WTC11 (cell line): ENCODE measurements at regions not wholly inside any gene's neighbourhood (a gene's known extent, or its start where the extent isn't known, plus 50 kb on each side); places are given as distances from the start of the nearest gene placed in this dataset.

Source experiments
- ATAC-seq: fragments of 200-7000 bp; cut with Tn5 transposase; 2 replicates; pipeline ENCODE4 v1.10.0; 2021; ENCODE audit warnings: mild to moderate bottlenecking, moderate library complexity
- CTCF ChIA-PET: fragments of 300-600 bp; sonication (Branson Sonifier 250); formaldehyde crosslinking; loops from one replicate; lab custom pipeline; 2021; ENCODE audit warnings: antibody characterized with exemption; lab: Charles Lee
- POLR2A ChIA-PET: fragments of 350-600 bp; sonication (Branson Sonifier 250); formaldehyde crosslinking; loops from one replicate; lab custom pipeline; 2021; ENCODE audit warnings: antibody characterized with exemption; lab: Charles Lee
- DNase-seq: peaks from one replicate; pipeline ENCODE4 v3.0.0; 2021; ENCODE audit warnings: low spot score
- H3K27ac Mint-ChIP-seq: 2 replicates; pipeline ENCODE4 v1.8.0; 2021; ENCODE audit warnings: mixed read lengths
- H3K27me3 Mint-ChIP-seq: 2 replicates; pipeline ENCODE4 v1.8.0; 2021; ENCODE audit warnings: low read depth, mild to moderate bottlenecking, moderate library complexity, mixed read lengths
- H3K36me3 Mint-ChIP-seq: 2 replicates; pipeline ENCODE4 v1.8.0; 2021; ENCODE audit warnings: mixed read lengths
- H3K4me1 Mint-ChIP-seq: 2 replicates; pipeline ENCODE4 v1.8.0; 2022; ENCODE audit warnings: mixed read lengths
- H3K4me3 Mint-ChIP-seq: 2 replicates; pipeline ENCODE4 v1.8.0; 2021; ENCODE audit warnings: mild to moderate bottlenecking, moderate library complexity, mixed read lengths
- H3K9me3 Mint-ChIP-seq: 2 replicates; pipeline ENCODE4 v1.8.0; 2021; ENCODE audit warnings: mixed read lengths
- CBFB ChIP-seq: sonication (generic); formaldehyde crosslinking; IDR thresholded peaks from 2 replicates; pipeline ENCODE4 v1.8.1; 2022; ENCODE audit warnings: mild to moderate bottlenecking, low read depth, missing genetic modification reagents
- CREB1 ChIP-seq: sonication (generic); formaldehyde crosslinking; IDR thresholded peaks from 2 replicates; pipeline ENCODE4 v1.8.0; 2023; ENCODE audit warnings: mild to moderate bottlenecking, missing genetic modification reagents
- FOXK1 ChIP-seq: sonication (generic); formaldehyde crosslinking; IDR thresholded peaks from 2 replicates; pipeline ENCODE4 v1.8.0; 2022; ENCODE audit warnings: mild to moderate bottlenecking, moderate library complexity, missing genetic modification reagents
- HMGA2 ChIP-seq: fragments of 250-450 bp; sonication (Bioruptor Pico); IDR thresholded peaks from 2 replicates; pipeline ENCODE4 v1.4.0; 2021; ENCODE audit warnings: mild to moderate bottlenecking, moderate library complexity
- JAZF1 ChIP-seq: fragments of 250-450 bp; sonication (Bioruptor Pico); IDR thresholded peaks from 2 replicates; pipeline ENCODE4 v1.9.0; 2021; ENCODE audit warnings: moderate library complexity, mild to moderate bottlenecking, inconsistent platforms
- NFATC4 ChIP-seq: fragments of 250-450 bp; sonication (Bioruptor Pico); IDR thresholded peaks from 2 replicates; pipeline ENCODE4 v1.9.0; 2021; ENCODE audit warnings: mild to moderate bottlenecking
- NFYB ChIP-seq: sonication (generic); formaldehyde crosslinking; conservative IDR thresholded peaks from 2 replicates; pipeline ENCODE4 v1.8.0; 2022; ENCODE audit warnings: low read depth, missing genetic modification reagents
- NR2C2 ChIP-seq: sonication (generic); formaldehyde crosslinking; IDR thresholded peaks from 2 replicates; pipeline ENCODE4 v1.8.0; 2022; ENCODE audit warnings: mild to moderate bottlenecking, missing genetic modification reagents
- PRRX2 ChIP-seq: fragments of 250-450 bp; sonication (Bioruptor Pico); IDR thresholded peaks from 2 replicates; pipeline ENCODE4 v1.8.0; 2021; ENCODE audit warnings: mild to moderate bottlenecking
- RORB ChIP-seq: fragments of 250-450 bp; sonication (Bioruptor Pico); IDR thresholded peaks from 2 replicates; pipeline ENCODE4 v1.9.0; 2021; ENCODE audit warnings: mild to moderate bottlenecking
- SMAD3 ChIP-seq: sonication (generic); formaldehyde crosslinking; IDR thresholded peaks from 2 replicates; pipeline ENCODE4 v1.8.0; 2022; ENCODE audit warnings: missing genetic modification reagents, mild to moderate bottlenecking, borderline replicate concordance
- SMAD4 ChIP-seq: sonication (generic); formaldehyde crosslinking; IDR thresholded peaks from 2 replicates; pipeline ENCODE4 v1.8.0; 2022; ENCODE audit warnings: mild to moderate bottlenecking, missing genetic modification reagents
- STAT6 ChIP-seq: sonication (generic); formaldehyde crosslinking; conservative IDR thresholded peaks from 2 replicates; pipeline ENCODE4 v1.8.1; 2023; ENCODE audit warnings: mild to moderate bottlenecking, low read depth, missing genetic modification reagents, moderate library complexity
- USF2 ChIP-seq: sonication (generic); formaldehyde crosslinking; IDR thresholded peaks from 2 replicates; pipeline ENCODE4 v1.8.1; 2023; ENCODE audit warnings: mild to moderate bottlenecking, missing genetic modification reagents, moderate library complexity
- ZBTB21 ChIP-seq: sonication (generic); formaldehyde crosslinking; IDR thresholded peaks from 2 replicates; pipeline ENCODE4 v1.8.1; 2023; ENCODE audit warnings: mild to moderate bottlenecking, missing genetic modification reagents, borderline replicate concordance
- ZNF121 ChIP-seq: sonication (generic); formaldehyde crosslinking; IDR thresholded peaks from 2 replicates; pipeline ENCODE4 v1.8.0; 2023; ENCODE audit warnings: missing genetic modification reagents
- ZNF396 ChIP-seq: fragments of 250-450 bp; sonication (Bioruptor Pico); IDR thresholded peaks from 2 replicates; pipeline ENCODE4 v1.8.0; 2021; ENCODE audit warnings: mild to moderate bottlenecking, moderate library complexity, borderline replicate concordance
- ZSCAN18 ChIP-seq: fragments of 250-450 bp; sonication (Bioruptor Pico); IDR thresholded peaks from 2 replicates; pipeline ENCODE4 v2.1.2; 2022; ENCODE audit warnings: mild to moderate bottlenecking, moderate library complexity
- TF ChIP-seq, protein P1 (sequence below): sonication (generic); formaldehyde crosslinking; IDR thresholded peaks from 2 replicates; pipeline ENCODE4 v1.8.0; 2023; ENCODE audit warnings: mild to moderate bottlenecking, missing genetic modification reagents
- TF ChIP-seq, protein P2 (sequence below): sonication (generic); formaldehyde crosslinking; IDR thresholded peaks from 2 replicates; pipeline ENCODE4 v1.8.1; 2023; ENCODE audit warnings: mild to moderate bottlenecking, moderate library complexity, missing genetic modification reagents

- TF ChIP-seq ZNF121 (CRISPR knock-in tag): no peak
Measured at GRCh38 chr16:74015953-74016352, 280.7 kb upstream of the PSMD7 start (continued).

DNA sequence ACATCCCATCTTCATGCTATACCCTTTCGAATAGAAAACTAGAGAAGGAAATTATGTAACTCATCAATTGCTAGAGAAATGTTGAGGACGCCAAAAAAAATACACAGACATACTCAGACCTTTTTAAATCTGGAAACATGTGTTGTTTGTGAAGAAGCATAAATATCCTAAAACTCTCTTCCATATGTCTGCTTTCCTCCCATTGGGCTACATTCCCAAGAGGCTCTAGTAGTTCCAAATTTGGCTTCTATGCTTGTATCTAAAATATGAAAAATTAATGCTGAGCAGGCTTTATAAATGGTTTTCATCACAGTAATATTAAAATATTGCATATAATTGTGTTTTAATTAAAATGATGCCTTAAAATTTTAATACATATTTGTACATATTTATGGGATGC, 297.9 kb upstream of the PSMD7 start:
- no peak overlapping the region for H3K27ac Mint-ChIP-seq
- DNase-seq (no peak), ATAC-seq (no peak)
- TF ChIP-seq CREB1 (CRISPR knock-in tag) (no peak), USF2 (CRISPR knock-in tag) (no peak), PRRX2 (no peak), NFATC4 (no peak), ZBTB21 (CRISPR knock-in tag) (no peak), SMAD3 (CRISPR knock-in tag) (no peak), HMGA2 (CRISPR knock-in tag) (no peak), NR2C2 (CRISPR knock-in tag) (no peak), NFYB (CRISPR knock-in tag) (no peak), ZSCAN18 (CRISPR knock-in tag) (no peak), JAZF1 (CRISPR knock-in tag) (no peak), FOXK1 (CRISPR knock-in tag) (no peak), ZNF396 (CRISPR knock-in tag) (no peak), SMAD4 (CRISPR knock-in tag) (no peak), RORB (no peak), CBFB (CRISPR knock-in tag) (no peak), STAT6 (CRISPR knock-in tag) (no peak)
- TF ChIP-seq, protein P1, sequence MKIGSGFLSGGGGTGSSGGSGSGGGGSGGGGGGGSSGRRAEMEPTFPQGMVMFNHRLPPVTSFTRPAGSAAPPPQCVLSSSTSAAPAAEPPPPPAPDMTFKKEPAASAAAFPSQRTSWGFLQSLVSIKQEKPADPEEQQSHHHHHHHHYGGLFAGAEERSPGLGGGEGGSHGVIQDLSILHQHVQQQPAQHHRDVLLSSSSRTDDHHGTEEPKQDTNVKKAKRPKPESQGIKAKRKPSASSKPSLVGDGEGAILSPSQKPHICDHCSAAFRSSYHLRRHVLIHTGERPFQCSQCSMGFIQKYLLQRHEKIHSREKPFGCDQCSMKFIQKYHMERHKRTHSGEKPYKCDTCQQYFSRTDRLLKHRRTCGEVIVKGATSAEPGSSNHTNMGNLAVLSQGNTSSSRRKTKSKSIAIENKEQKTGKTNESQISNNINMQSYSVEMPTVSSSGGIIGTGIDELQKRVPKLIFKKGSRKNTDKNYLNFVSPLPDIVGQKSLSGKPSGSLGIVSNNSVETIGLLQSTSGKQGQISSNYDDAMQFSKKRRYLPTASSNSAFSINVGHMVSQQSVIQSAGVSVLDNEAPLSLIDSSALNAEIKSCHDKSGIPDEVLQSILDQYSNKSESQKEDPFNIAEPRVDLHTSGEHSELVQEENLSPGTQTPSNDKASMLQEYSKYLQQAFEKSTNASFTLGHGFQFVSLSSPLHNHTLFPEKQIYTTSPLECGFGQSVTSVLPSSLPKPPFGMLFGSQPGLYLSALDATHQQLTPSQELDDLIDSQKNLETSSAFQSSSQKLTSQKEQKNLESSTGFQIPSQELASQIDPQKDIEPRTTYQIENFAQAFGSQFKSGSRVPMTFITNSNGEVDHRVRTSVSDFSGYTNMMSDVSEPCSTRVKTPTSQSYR (CRISPR knock-in tag): no peak
- TF ChIP-seq, protein P2, sequence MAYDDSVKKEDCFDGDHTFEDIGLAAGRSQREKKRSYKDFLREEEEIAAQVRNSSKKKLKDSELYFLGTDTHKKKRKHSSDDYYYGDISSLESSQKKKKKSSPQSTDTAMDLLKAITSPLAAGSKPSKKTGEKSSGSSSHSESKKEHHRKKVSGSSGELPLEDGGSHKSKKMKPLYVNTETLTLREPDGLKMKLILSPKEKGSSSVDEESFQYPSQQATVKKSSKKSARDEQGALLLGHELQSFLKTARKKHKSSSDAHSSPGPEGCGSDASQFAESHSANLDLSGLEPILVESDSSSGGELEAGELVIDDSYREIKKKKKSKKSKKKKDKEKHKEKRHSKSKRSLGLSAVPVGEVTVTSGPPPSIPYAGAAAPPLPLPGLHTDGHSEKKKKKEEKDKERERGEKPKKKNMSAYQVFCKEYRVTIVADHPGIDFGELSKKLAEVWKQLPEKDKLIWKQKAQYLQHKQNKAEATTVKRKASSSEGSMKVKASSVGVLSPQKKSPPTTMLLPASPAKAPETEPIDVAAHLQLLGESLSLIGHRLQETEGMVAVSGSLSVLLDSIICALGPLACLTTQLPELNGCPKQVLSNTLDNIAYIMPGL (CRISPR knock-in tag): no peak
- peaks cover 16% of the 10 kb centered on the region for H3K9me3 Mint-ChIP-seq
- H3K27me3 Mint-ChIP-seq: no peaks in the 10 kb centered on the region
- 0 out of 2 replicates have a peak, but pooled peaks cover 3% of the 10 kb centered on the region for H3K4me1 Mint-ChIP-seq
- H3K36me3 Mint-ChIP-seq: peaks cover 9% of the 10 kb centered on the region
- H3K4me3 Mint-ChIP-seq: no peak overlapping the region
- POLR2A ChIA-PET: no interaction called here
- CTCF ChIA-PET: no interaction called here
